ENCODE measurements at regions not wholly inside any gene's neighbourhood (a gene's known extent, or its start where the extent isn't known, plus 50 kb on each side); places are given as distances from the start of the nearest gene placed in this dataset.

- TF ChIP-seq ZNF274 (IDR thresholded peaks at IDR 0.05; ENCODE audit: low read depth, low read length) (no peak), YY1 (IDR thresholded peaks at IDR 0.05; ENCODE audit: insufficient read depth, insufficient read length) (no peak)
Observed at GRCh38 chr21:18620436-18620835, 216.9 kb upstream of the TMPRSS15 start.

All from NT2/D1 (cell line).